ENCODE measurements at regions not wholly inside any gene's neighbourhood (a gene's known extent, or its start where the extent isn't known, plus 50 kb on each side); places are given as distances from the start of the nearest gene placed in this dataset.

DNA sequence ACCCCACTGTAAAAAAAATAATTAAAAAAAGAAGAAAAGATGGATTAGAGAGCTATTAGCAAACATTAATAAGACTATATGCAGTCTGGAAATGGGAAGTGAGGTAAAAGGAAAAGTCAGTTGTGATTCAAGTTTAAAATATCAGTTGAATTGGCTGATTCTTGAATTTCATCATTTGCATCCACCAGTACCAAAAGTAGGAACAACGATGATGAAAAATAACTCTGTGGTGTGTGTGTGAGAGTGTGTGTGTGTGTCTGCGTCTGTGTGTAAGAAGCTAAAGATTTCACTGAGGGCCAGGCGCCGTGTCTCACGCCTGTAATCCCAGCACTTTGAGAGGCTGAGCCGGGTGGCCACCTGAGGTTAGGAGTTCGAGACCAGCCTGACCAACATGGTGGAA lies 56.0 kb upstream of the SLC4A7 start:
- no peak for TF ChIP-seq GATA2 (IDR thresholded peaks at IDR 0.05; ENCODE audit: low read depth, low read length)
- TF ChIP-seq GATA3 (IDR thresholded peaks at IDR 0.05; ENCODE audit: low read depth, low read length), result no peak

Data from SH-SY5Y (cell line).